ENCODE measurements at regions not wholly inside any gene's neighbourhood (a gene's known extent, or its start where the extent isn't known, plus 50 kb on each side); places are given as distances from the start of the nearest gene placed in this dataset.

DNA sequence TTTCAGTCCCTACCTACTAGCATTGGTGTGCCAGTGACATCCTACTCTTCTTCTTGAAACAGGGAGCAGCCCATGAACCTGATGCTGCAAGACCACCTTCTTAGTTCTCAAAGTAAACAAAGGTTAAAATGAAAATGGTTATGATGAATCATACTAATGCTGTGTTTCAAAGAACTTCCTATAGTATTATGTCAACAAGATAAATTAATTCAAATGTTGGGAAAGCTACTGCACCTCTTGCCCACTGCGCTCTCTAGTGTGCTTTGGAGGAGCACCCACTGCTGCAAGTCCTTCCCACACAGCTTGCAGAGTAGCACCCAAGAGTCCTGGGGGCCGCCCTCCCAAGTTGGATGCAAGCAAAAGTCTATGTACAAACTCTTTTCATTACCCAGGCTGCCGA lies 81.1 kb downstream of the CD200R1L start:
- Histone ChIP-seq H3K27ac (no peak overlapping the region), H3K4me1 (ENCODE audit: control insufficient read depth in 1 of 2, insufficient read depth in 1 of 2, low read depth in 1 of 2, low read length in 1 of 2) (peaks cover 6 to 12% of the 10 kb centered on the region in 2 experiments), H3K9me3 (no peaks in the 10 kb centered on the region), H3K36me3 (no peaks in the 10 kb centered on the region), H3K4me3 (ENCODE audit: low read depth in 1 of 2, low read length in 1 of 2) (no peak overlapping the region), H3K27me3 (no peaks in the 10 kb centered on the region)
- TF ChIP-seq, protein P1, sequence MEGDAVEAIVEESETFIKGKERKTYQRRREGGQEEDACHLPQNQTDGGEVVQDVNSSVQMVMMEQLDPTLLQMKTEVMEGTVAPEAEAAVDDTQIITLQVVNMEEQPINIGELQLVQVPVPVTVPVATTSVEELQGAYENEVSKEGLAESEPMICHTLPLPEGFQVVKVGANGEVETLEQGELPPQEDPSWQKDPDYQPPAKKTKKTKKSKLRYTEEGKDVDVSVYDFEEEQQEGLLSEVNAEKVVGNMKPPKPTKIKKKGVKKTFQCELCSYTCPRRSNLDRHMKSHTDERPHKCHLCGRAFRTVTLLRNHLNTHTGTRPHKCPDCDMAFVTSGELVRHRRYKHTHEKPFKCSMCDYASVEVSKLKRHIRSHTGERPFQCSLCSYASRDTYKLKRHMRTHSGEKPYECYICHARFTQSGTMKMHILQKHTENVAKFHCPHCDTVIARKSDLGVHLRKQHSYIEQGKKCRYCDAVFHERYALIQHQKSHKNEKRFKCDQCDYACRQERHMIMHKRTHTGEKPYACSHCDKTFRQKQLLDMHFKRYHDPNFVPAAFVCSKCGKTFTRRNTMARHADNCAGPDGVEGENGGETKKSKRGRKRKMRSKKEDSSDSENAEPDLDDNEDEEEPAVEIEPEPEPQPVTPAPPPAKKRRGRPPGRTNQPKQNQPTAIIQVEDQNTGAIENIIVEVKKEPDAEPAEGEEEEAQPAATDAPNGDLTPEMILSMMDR (IDR thresholded peaks at IDR 0.05) = no peak

- TF ChIP-seq, protein P1 (IDR thresholded peaks at IDR 0.05) = no peak
- H3K4me1 ChIP-seq (ENCODE audit: control insufficient read depth in 1 of 2, insufficient read depth in 1 of 2, low read depth in 1 of 2, low read length in 1 of 2) = peaks cover 6 to 12% of the 10 kb centered on the region in 2 experiments
- no peaks in the 10 kb centered on the region for H3K36me3 ChIP-seq
- H3K27me3 ChIP-seq = no peaks in the 10 kb centered on the region
- H3K9me3 ChIP-seq = no peaks in the 10 kb centered on the region
- H3K4me3 ChIP-seq (ENCODE audit: low read depth in 1 of 2, low read length in 1 of 2) = no peak overlapping the region
- H3K27ac ChIP-seq = no peak overlapping the region
These were observed 83.4 kb downstream of the CD200R1L start for GRCh38 chr3:112763258-112763657.

- Histone ChIP-seq H3K4me1 (ENCODE audit: control insufficient read depth in 1 of 2, insufficient read depth in 1 of 2, low read depth in 1 of 2, low read length in 1 of 2) (no peaks in the 10 kb centered on the region), H3K4me3 (ENCODE audit: low read depth in 1 of 2, low read length in 1 of 2) (no peak overlapping the region), H3K9me3 (peaks cover 7% of the 10 kb centered on the region), H3K27me3 (no peaks in the 10 kb centered on the region), H3K36me3 (no peaks in the 10 kb centered on the region), H3K27ac (no peak overlapping the region)
- TF ChIP-seq, protein P1 (IDR thresholded peaks at IDR 0.05) = no peak
These were observed 85.5 kb downstream of the CD200R1L start for GRCh38 chr3:112761062-112761638.

DNA sequence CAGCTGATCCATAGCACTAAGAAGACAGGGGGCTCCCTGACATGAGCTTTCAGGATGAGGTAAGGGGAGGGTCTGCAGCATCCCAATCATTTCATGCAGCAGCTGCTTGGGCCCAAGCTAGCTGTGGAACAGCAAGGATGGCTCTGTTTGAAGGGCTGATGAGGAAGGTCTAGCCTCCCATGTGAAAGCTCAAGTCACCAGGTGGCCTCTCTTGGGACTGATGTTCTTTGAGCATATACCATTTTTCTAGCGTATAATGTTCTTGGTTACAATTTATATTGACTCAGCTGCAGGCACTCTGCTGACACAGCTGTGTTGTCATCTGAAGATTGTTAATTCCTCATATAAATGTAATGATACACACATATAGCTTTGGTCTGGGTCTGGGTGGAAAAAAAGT lies 87.0 kb downstream of the CD200R1L start:
- peaks cover 9% of the 10 kb centered on the region for H3K9me3 ChIP-seq
- H3K4me1 ChIP-seq (ENCODE audit: control insufficient read depth in 1 of 2, insufficient read depth in 1 of 2, low read depth in 1 of 2, low read length in 1 of 2) = no peaks in the 10 kb centered on the region
- TF ChIP-seq, protein P1 (IDR thresholded peaks at IDR 0.05) = no peak
- no peaks in the 10 kb centered on the region for H3K36me3 ChIP-seq
- no peaks in the 10 kb centered on the region for H3K27me3 ChIP-seq
- no peak overlapping the region for H3K4me3 ChIP-seq (ENCODE audit: low read depth in 1 of 2, low read length in 1 of 2)
- no peak overlapping the region for H3K27ac ChIP-seq

DNA sequence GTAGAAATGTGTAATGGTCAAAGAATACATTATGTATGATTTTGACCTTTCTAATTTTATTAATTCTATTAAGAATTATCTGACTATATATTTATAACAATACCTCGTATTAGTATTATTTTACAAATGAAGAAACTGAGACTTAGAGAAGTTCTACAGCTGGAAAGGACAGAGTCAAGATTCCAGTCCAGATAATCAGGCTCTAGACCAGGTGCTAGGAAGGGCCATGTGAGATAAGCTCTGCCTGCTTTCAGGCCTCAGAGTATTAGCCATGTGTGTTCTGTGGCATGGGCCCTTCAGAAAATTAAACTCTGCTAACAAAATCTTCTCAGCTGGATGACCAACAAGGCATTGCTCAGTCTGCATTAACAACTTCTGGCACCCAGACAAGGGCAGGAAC lies 87.5 kb downstream of the CD200R1L start:
- TF ChIP-seq, protein P1 (IDR thresholded peaks at IDR 0.05) = no peak
- no peaks in the 10 kb centered on the region for H3K27me3 ChIP-seq
- no peaks in the 10 kb centered on the region for H3K36me3 ChIP-seq
- no peak overlapping the region for H3K4me3 ChIP-seq (ENCODE audit: low read depth in 1 of 2, low read length in 1 of 2)
- no peak overlapping the region for H3K27ac ChIP-seq
- peaks cover 9% of the 10 kb centered on the region for H3K9me3 ChIP-seq
- H3K4me1 ChIP-seq (ENCODE audit: control insufficient read depth in 1 of 2, insufficient read depth in 1 of 2, low read depth in 1 of 2, low read length in 1 of 2) = no peaks in the 10 kb centered on the region
